ENCODE measurements at regions not wholly inside any gene's neighbourhood (a gene's known extent, or its start where the extent isn't known, plus 50 kb on each side); places are given as distances from the start of the nearest gene placed in this dataset.

GRCh38 chr1:4171480-4172450, 271.7 kb upstream of the C1orf174 start:
- no peak overlapping the region for H3K27ac ChIP-seq
- ATAC-seq (no peak), DNase-seq (no peak)
- H3K27me3 ChIP-seq, result no peaks in the 10 kb centered on the region
- H3K9me3 ChIP-seq, result no peaks in the 10 kb centered on the region
- 37% methylated on average over 5 of the region's 23 CpGs for WGBS (ENCODE audit: insufficient coverage, low coverage, low lambda C conversion rate, missing lambda C conversion rate)
- H3K4me3 ChIP-seq, result no peak overlapping the region
- no peaks in the 10 kb centered on the region for H3K36me3 ChIP-seq
- intact Hi-C loops (cut with DNase I), result no loop called here
- no peaks in the 10 kb centered on the region for H3K4me1 ChIP-seq
- TF ChIP-seq POLR2A (IDR thresholded peaks at IDR 0.05) (no peak), CTCF (IDR thresholded peaks at IDR 0.05) (no peak)

- peak in 1 of 4 donors; percentile 14 for ATAC-seq
- H3K27me3 ChIP-seq, result no peaks in the 10 kb centered on the region
- H3K27ac ChIP-seq, result no peak overlapping the region
- WGBS (ENCODE audit: insufficient coverage, low coverage, low lambda C conversion rate, missing lambda C conversion rate), result 35% methylated on average over 8 of the region's 16 CpGs
- H3K4me3 ChIP-seq, result no peak overlapping the region
- H3K36me3 ChIP-seq, result no peaks in the 10 kb centered on the region
- no peak for DNase-seq
- TF ChIP-seq CTCF (IDR thresholded peaks at IDR 0.05), result no peak
- no peak for TF ChIP-seq POLR2A (IDR thresholded peaks at IDR 0.05)
- intact Hi-C loops (cut with DNase I), result no loop called here
- no peaks in the 10 kb centered on the region for H3K9me3 ChIP-seq
- H3K4me1 ChIP-seq, result no peaks in the 10 kb centered on the region
Measured at GRCh38 chr1:4172644-4173599, 272.9 kb upstream of the C1orf174 start.

- 65% methylated on average over 9 of the region's 9 CpGs for WGBS (ENCODE audit: insufficient coverage, low coverage, low lambda C conversion rate, missing lambda C conversion rate)
- Histone ChIP-seq H3K27ac (no peak overlapping the region), H3K9me3 (no peaks in the 10 kb centered on the region), H3K4me3 (no peak overlapping the region), H3K4me1 (no peaks in the 10 kb centered on the region), H3K36me3 (no peaks in the 10 kb centered on the region), H3K27me3 (no peaks in the 10 kb centered on the region)
- no peak for DNase-seq
- no peak for ATAC-seq
- no peak for TF ChIP-seq POLR2A (IDR thresholded peaks at IDR 0.05)
- no peak for TF ChIP-seq CTCF (IDR thresholded peaks at IDR 0.05)
- intact Hi-C loops (cut with DNase I), result no loop called here
Measured at GRCh38 chr1:4173731-4174130, 273.7 kb upstream of the C1orf174 start.

- WGBS (ENCODE audit: insufficient coverage, low coverage, low lambda C conversion rate, missing lambda C conversion rate), result 65% methylated on average over 14 of the region's 21 CpGs
- intact Hi-C loops (cut with DNase I), result no loop called here
Measured at GRCh38 chr1:4174291-4175200, 274.5 kb upstream of the C1orf174 start.

More at GRCh38 chr1:4174291-4175200, 274.5 kb upstream of the C1orf174 start:
- TF ChIP-seq POLR2A (IDR thresholded peaks at IDR 0.05), result no peak
- TF ChIP-seq CTCF (IDR thresholded peaks at IDR 0.05), result no peak
- Histone ChIP-seq H3K36me3 (no peaks in the 10 kb centered on the region), H3K27me3 (no peaks in the 10 kb centered on the region), H3K9me3 (no peaks in the 10 kb centered on the region), H3K4me1 (no peaks in the 10 kb centered on the region), H3K4me3 (no peak overlapping the region), H3K27ac (no peak overlapping the region)
- ATAC-seq (no peak), DNase-seq (no peak)

Data from right lobe of liver (tissue), 6 donors.